HUDEP-2 (cell line): ENCODE measurements at regions not wholly inside any gene's neighbourhood (a gene's known extent, or its start where the extent isn't known, plus 50 kb on each side); places are given as distances from the start of the nearest gene placed in this dataset.
A peak's percentile ranks its signal among the peaks of the same experiment; 100 is the strongest.

Experiments used
- DNase-seq, 76 experiments: peaks; one replicate each; lab custom pipeline; 2025; ENCODE audit not compliant: unreplicated experiment in 76 of 76; lab: John Stamatoyannopoulos, UW

DNA sequence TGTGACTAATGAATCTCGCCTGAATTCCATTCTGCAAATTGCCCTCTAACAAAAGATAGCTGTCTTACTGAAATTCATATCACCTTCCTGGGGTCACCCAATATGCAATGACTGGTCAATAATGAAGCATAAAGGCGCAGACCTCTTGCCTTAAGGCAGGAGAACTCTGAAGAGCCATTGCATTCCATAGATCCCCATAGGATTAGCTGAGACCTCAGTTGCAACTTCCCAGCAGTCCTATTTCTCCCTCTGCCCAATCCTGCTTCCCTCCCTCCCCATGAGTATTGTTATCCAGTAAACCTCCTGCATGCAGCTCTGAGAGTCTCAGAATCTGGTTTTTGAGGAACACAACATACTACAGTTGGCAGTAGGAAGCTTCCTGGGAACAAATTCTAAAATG lies 396.5 kb downstream of the DCAF12L2 start:
- no peak for DNase-seq

DNA sequence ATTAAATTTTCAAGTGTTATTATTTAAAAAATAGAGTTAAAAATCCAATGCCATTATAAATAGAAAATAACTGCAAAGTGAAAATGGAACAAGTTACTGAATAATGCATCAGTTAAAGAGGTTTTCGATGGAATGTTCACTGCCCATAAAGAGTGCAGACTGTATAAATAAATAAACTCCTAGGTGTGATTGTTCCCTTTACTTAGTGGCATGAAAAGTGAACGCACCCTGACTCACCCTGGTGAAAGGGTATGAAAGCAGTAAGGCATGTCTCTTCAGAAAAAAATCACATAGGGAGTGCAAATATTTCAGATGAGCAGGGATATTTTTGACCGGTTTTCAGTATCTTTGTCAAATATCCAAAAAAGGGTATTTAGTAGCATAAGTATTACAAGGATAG lies 387.8 kb downstream of the DCAF12L2 start:
- no peak for DNase-seq

DNA sequence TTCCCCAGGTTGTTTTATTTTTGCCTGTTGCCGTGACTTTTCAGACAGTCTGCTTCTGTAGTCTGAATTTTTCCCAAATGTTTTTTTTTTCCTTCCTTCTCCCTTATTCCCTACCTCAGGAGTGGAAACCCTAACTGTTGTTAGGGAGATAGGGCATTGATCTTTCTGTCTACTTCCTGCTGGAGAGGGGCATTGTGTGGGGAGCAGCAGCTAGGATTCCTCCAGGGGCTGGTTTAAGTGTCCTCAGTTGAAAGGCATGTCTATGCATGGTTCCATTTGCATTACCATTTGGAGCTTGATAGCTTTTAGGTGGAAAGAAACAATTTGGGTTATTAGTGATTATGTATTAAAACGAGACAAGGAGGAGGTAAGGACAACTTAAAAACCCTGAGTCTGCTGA lies 383.9 kb downstream of the DCAF12L2 start:
- DNase-seq: no peak

GRCh38 chrX:125786316-125786715 lies 379.8 kb downstream of the DCAF12L2 start:
- no peak for DNase-seq

DNA sequence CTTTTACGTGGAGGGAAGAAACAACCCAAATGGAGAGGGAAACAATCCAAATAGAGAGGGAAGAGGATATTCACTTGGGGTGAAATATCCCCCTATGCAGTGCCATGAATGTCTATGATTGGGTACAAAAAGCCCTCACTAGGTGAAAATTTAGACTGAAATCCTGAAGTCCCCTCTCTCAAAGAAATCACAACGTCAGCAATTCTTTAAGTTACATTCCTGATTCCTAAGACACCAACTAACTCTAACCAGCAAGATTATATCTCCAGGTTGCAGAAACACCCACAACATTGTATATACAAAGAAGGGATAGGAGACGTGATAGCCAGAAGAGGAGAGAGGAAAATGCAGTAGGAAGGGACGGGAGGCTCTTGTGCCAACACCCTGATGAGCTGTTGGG lies 374.3 kb downstream of the DCAF12L2 start:
- DNase-seq: no peak

GRCh38 chrX:125810856-125811255 lies 355.2 kb downstream of the DCAF12L2 start:
- no peak for DNase-seq

- no peak for DNase-seq
Observed at GRCh38 chrX:125826080-125826479, 340.0 kb downstream of the DCAF12L2 start.

DNA sequence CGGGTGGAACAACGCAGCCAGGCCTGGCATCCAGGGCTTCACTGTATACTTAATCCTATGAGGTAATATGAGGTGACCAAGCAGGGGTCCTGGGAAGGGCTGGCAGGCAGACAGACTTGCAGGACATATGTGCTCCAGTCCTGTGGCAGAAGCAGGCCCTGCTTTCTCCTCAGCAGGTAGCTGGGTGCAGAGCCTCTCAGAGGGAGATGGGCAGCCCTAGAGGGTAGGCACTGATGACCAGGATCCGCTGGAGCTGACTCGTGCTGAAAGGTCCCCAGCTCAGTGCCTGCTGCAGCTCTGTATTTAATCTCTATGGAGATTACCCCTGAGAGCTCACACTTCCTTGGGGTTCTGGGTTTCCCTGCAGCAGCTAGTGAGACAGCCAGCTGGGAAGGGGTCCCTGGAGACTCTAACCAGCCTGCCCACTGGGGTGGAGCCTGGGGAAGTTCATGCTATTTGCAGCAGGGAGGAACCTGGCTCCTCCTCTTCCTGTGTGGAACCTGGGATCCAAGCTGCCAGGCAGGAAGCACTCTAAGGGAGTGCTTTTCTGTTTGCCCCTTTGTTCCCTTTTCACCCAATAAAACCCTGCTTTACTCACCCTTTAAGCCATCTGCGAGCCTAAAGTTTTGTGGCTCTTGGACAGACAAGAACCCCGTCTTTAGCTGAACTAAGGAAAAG lies 339.2 kb downstream of the DCAF12L2 start:
- DNase-seq: no peak

DNA sequence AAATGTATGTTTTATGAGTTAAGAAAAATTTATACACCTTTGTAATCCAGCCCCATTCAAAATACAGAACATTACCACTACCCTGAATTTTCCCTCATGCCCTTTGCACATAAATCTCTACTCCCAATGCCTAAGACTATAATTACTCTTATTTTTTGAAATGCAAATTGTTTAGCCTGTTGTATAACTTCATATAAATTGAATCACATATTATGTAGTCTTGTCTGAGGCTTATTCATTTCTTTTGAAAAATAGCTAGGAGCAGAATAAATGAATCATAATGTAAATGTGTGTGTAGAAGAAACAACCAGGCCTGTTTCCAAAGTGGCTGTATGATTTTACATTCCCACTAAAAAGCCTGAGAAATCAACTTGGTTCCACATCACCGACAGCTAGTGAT lies 319.8 kb downstream of the DCAF12L2 start:
- DNase-seq: no peak

GRCh38 chrX:125850693-125851092 lies 315.4 kb downstream of the DCAF12L2 start:
- no peak for DNase-seq

GRCh38 chrX:125883169-125883568 lies 282.9 kb downstream of the DCAF12L2 start:
- DNase-seq: no peak

DNA sequence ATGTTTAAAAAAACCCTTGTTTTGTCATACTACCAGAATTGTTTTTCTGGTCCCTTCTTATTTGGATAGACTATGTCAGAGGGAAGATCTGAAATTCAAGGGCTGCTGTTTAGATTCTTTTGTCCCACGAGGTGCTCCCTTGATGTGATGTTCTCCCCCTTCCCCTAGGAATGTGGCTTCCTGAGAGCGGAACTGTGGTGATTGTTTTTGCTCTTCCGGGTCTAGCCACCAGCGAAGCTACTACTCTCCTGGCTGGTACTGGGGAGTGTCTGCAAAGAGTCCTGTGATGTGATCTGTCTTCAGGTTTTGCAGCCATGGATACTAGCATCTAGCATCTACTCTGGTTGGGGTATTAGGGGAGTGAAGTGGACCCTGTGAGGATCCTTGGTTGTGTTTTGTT lies 271.1 kb downstream of the DCAF12L2 start:
- DNase-seq: no peak

DNA sequence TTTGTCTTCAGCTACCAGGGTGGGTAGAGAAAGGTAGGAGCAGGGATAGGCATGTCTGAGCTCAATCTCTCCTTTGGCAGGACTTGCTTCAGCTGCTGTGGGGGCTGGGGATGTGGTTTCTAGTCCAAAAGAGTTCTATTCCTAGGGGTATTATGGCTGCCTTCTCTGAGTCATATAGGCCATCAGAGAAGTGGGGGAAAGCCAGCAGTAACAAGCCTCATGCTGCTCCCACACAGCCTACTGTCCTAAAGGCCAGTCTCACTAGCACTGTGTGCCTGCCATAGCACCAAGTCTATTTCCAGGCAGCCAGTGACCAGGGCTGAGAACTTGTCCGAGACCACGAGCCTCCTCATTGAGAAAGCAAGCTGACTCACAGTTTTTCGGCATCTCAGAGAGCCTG lies 270.6 kb downstream of the DCAF12L2 start:
- DNase-seq: no peak

GRCh38 chrX:125926295-125926694 lies 239.8 kb downstream of the DCAF12L2 start:
- no peak for DNase-seq

GRCh38 chrX:125940985-125941384 lies 225.1 kb downstream of the DCAF12L2 start:
- DNase-seq: no peak

DNA sequence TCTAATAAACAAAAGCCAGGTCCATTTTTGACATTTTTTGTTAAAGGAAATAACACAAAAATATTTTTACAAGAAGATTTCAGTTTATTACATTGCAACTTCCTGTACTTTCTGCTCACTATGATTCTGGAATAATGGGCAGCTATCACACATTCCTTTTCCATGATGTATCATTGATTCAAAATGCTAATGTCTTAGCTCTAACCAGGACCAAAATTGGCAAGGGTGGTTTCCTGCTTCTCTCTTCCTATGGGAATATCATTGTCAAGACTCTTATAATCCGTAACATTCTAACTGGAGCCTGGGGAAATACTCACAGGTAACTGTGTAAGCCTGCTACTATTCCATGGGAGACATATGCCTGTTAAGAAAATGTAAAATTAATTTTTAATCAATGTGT lies 218.6 kb downstream of the DCAF12L2 start:
- DNase-seq: no peak

- no peak for DNase-seq
Observed at GRCh38 chrX:125952973-125953372, 213.1 kb downstream of the DCAF12L2 start.

DNA sequence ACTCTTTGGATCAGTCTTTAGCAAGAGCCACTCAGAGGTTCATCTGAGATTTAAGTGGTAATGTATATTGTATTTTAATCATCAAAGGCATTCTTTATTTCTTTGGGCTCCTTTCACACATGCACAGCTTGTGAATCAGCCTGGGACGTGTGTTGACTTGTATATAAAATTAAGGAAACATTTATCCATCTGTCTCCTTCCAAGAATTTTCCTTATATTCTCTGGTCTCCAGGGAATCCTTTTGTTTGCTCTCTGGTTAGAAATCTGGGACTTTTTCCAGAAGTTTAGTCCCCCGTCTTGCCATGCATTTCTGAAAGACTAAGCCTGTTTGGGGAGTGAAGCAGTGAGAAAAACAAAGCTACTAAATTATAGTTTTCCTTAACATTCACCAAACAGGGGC lies 212.3 kb downstream of the DCAF12L2 start:
- DNase-seq: no peak

DNA sequence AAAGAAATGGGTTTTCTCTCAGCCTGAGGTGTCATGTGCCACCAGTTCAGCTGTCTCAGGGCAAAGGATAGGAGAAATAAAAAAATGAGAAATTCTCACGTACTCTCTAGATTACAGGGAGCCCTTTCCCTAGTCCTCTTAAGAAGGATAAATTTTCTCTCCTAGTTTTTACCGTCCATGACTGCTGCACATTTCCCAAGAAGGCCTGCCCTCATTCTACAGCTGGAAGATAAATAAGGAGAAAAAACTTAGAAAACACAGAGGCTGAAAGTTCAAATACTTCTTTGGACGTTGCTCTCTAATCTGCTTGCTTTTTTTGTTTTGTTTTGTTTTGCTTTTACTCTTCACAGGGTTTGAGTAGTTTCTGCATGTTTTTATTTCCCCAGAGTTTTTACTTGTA lies 211.9 kb downstream of the DCAF12L2 start:
- DNase-seq: no peak

DNA sequence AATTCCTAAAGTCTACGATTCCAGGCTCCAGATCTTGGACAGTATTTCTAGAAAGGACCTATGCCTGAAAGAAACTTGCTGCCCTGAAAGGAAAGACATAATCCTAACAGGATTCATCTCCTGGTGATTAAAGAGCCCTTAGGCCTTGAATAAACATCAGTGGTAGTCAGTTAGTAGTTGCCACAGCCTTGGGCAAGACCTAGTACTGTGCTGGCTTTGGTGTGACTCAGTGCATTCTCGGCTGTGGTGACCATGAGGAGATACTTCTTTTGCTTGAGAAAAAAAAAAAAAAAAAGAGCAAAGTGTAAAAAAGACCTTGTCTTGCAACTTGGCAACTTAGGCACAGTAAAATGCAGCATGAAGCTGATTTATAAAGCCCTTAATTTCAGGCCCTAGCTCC lies 188.2 kb downstream of the DCAF12L2 start:
- no peak for DNase-seq

- peak in 4 of 76 experiments; percentile 0 to 4 (median 1) for DNase-seq
Observed at GRCh38 chrX:125998432-125998831, 167.7 kb downstream of the DCAF12L2 start.

- DNase-seq: no peak
Observed at GRCh38 chrX:126027229-126027628, 138.9 kb downstream of the DCAF12L2 start.

DNA sequence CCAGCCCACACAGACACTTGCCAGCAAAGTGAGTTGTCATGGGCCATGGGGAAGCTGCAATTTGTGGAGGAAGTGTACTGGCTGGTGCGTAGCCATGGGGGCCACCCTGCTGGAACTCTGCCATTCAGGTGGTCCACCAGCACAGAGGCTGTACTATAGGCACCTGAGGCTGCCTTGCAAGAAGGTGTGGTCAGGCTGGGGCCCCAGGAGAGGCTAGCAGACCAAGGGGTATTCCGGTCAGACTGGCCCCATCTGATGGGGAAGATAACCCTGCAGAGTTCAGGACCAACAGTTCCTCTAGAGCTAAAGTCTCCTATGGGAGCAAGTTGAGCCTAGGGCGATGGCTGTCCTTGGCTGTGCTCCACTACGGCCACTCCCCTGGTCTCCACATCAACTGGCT lies 136.1 kb downstream of the DCAF12L2 start:
- no peak for DNase-seq
